T-helper 2 cell (primary cell): ENCODE measurements at regions not wholly inside any gene's neighbourhood (a gene's known extent, or its start where the extent isn't known, plus 50 kb on each side); places are given as distances from the start of the nearest gene placed in this dataset.

Experiments
- DNase-seq, 5 experiments: peaks; one replicate each; pipeline versions ENCODE4 v3.0.0 to v3.0.0-alpha.2; 2012 to 2022

DNA sequence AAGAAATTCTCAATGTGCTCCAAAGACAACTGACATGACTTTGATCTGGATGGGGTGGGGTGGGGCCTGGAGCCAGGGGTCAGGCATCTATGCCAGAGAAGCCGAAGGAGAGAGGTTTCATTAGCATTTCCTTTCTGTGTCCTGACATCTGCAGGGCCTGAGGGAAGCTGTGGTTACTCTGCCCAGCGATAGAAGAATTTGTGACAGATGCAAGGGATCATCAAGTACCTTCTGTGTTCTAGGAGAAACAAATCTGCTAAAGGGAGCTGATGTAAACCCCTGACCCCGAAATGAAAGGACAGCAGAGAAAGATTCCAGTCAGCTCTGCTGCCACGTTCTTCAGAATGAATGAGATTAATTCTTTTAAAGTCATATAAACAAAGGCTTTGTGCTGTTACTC is 335.7 kb downstream of the PRELID2 start:
- DNase-seq = no peak

GRCh38 chr5:145497052-145497451 is 338.1 kb downstream of the PRELID2 start:
- DNase-seq = no peak

- no peak for DNase-seq
These were observed 339.4 kb downstream of the PRELID2 start for GRCh38 chr5:145495741-145496140.

- no peak for DNase-seq
These were observed 339.9 kb downstream of the PRELID2 start for GRCh38 chr5:145495196-145495595.

DNA sequence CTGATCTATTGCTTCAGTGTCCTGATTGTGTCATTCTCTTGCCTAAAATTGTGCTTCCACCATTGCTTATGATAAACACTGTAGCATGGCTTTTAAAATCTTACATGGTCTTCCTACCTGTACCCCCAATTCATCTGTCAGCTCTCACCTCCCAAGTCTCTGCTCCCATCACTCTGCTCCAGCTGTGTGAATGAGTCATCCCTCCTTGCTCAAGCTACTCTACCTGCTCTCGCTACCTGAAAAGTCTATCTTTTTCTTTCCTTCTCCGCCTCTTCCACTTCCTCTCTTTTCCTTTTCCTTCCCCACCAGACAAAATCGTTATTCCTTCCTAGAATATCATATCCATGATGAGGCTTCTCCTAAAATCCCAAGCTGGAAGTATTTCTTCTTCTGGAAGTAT is 341.7 kb downstream of the PRELID2 start:
- no peak for DNase-seq

GRCh38 chr5:145489516-145489915 is 345.6 kb downstream of the PRELID2 start:
- DNase-seq = no peak

GRCh38 chr5:145484158-145484557 is 351.0 kb downstream of the PRELID2 start:
- no peak for DNase-seq

DNA sequence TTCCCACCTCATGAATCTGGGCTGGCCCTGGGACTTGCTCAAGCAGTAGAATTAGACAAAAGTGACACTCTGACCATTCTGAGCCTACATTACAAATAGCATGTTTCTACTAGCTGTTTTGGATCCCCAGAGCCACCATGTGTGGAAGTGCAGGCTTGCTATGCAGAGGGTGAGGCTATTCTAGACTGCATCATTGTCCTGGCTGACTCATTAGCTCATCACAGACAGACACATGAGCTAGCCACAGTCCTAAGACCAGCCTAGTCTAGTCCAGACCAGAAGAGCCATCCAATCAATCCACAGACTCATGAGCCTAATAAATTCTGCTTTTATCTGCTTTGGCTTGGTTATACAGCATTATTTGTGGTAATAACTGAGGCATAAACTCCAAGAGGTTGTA is 351.9 kb downstream of the PRELID2 start:
- no peak for DNase-seq

GRCh38 chr5:145479857-145480256 is 355.3 kb downstream of the PRELID2 start:
- DNase-seq = no peak

- DNase-seq = no peak
These were observed 355.9 kb downstream of the PRELID2 start for GRCh38 chr5:145479271-145479670.

- DNase-seq = no peak
These were observed 356.5 kb downstream of the PRELID2 start for GRCh38 chr5:145478651-145479050.

DNA sequence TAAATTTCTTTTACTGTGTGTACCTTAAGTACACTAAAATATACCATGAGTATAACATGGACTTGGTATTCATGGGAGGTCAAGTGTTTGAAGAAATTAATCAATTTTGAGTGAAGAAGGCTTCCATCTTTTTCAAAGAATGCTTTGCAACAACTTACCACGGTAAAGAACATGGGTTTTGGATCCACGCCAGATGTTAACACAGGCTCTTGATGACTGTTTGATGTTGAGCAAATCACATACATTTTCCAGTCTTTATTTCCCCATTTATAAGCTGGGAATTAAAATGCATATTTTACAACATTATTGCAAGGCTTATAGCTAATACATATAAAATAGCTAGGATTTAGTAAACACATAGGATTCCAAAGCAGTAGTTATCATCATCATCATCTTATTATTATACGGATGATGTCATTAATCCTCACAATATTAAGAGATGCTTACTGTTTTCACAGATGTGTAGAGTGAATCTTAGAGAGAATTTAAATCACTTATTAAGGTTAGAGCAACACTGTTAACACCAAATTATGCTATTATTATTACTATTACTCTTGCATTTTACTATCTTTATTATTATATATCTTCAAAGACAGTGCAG is 362.0 kb downstream of the PRELID2 start:
- DNase-seq = no peak

GRCh38 chr5:145471831-145472612 is 363.1 kb downstream of the PRELID2 start:
- DNase-seq = no peak

GRCh38 chr5:145471026-145471425 is 364.1 kb downstream of the PRELID2 start:
- DNase-seq = no peak

GRCh38 chr5:145470396-145470979 is 364.7 kb downstream of the PRELID2 start:
- DNase-seq = no peak

GRCh38 chr5:145467446-145467845 is 367.7 kb downstream of the PRELID2 start:
- DNase-seq = no peak

DNA sequence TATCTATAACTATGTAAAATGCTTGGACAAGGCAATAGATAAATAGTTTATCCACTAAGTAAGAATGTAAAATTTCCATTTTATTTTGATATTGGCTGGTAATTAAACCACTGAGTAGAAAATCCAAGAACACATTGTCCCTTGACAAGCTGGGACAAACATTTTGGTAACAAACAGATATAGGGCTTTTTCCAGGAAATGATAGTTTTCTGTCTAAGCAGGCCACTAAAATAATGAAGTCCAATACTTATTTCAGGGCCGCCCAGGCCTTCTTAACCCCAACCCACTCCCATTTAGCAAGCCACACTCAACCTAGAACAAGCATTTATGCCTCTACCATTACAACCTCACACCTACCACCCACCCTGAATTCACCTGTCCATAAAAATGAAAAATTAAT is 368.6 kb downstream of the PRELID2 start:
- no peak for DNase-seq

- no peak for DNase-seq
These were observed 369.5 kb downstream of the PRELID2 start for GRCh38 chr5:145465474-145466263.

- DNase-seq = no peak
These were observed 371.0 kb downstream of the PRELID2 start for GRCh38 chr5:145464171-145464570.

DNA sequence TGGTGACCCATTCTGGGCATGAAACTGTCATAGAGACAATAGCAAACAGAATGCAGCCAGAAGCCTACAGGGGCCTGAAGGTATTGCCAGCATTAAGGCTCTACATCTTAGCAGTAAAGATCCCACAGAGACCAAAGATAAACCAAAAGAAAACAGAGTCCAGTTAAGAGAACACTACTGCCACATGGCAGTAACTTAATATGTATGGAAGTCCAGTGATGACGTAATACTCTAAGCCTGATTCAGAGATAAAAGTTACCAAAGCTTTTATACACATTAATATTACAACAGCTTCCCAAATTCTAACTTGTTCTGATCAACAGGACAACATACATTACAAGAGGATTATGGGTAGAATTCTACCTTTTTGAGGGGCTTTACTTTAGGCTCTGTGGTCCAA is 371.5 kb downstream of the PRELID2 start:
- DNase-seq = no peak

DNA sequence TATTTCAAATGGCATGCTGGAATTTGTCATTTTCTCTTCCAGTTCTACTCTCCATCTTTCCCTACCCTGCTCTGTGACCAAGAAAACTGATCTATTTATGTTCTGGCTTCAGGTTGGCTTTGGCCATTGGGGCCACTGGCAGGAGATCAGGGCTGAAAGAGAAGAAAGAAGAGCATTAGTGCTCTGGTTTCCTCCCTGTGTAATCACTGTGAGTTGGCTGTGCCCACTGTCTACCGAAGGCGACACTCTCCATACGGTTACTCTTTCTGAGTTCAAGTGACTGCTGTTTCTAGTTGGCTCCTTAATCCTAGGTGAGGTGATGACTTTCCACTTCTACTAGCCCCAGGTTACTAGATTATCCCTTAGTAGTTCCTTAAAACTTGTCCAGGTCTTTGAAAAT is 372.6 kb downstream of the PRELID2 start:
- DNase-seq = no peak

DNA sequence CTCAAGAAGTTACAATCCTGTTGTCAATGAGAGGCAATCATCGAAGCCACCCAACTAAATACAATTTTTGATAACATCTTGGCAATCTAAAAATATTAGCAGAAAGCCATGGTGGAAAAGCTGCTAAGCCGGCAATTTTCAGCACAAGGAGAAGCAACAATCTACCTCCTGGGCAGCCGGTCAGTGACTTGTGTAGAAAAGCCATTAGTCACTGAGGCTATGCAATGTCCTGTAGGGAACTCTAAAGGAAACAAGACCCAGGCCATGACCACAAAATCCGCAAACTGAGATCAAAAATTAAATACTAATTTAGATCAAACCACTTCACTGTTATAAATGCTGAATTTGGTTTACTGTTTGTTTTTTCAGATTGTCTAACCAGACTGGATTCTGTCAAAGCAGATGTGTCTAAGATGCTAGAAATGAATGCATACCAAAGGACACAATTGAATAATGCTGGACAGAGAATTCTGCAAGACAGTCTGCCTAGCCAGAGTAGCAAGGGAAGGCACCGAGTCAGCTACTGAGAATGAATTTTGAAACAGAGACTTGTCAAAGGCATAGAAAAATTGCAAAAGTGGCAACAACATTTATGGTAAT is 384.8 kb downstream of the PRELID2 start:
- DNase-seq = no peak

GRCh38 chr5:145449794-145450193 is 385.3 kb downstream of the PRELID2 start:
- DNase-seq = no peak
